C4-2B (cell line): ENCODE measurements at regions not wholly inside any gene's neighbourhood (a gene's known extent, or its start where the extent isn't known, plus 50 kb on each side); places are given as distances from the start of the nearest gene placed in this dataset.

ENCODE experiments used
- CTCF ChIP-seq: fragments of 450-650 bp; conservative IDR thresholded peaks from 2 replicates; pipeline ENCODE4 v1.5.1; 2017; ENCODE audit warnings: mild to moderate bottlenecking
- ZFX ChIP-seq: fragments of 450-650 bp; IDR thresholded peaks from 2 replicates; pipeline ENCODE4 v1.6.1; 2017

- TF ChIP-seq CTCF (no peak), ZFX (no peak)
These were observed 175.5 kb upstream of the ROBO2 start for GRCh38 chr3:76864355-76864754.
